ENCODE measurements at regions not wholly inside any gene's neighbourhood (a gene's known extent, or its start where the extent isn't known, plus 50 kb on each side); places are given as distances from the start of the nearest gene placed in this dataset.

GRCh38 chr22:49655168-49655812 is 172.4 kb downstream of the BRD1 start:
- H3K9me3 ChIP-seq = no peaks in the 10 kb centered on the region
- H3K36me3 ChIP-seq = no peaks in the 10 kb centered on the region
- ATAC-seq (ENCODE audit: insufficient number of reproducible peaks, low FRiP score, low read depth) (no peak), DNase-seq (ENCODE audit: low spot score) (no peak)
- no peaks in the 10 kb centered on the region for H3K4me1 ChIP-seq (ENCODE audit: control insufficient read depth in 1 of 2, low read depth in 2 of 2)
- TF ChIP-seq CTCF (IDR thresholded peaks at IDR 0.05) = no peak
- H3K4me3 ChIP-seq = no peak overlapping the region
- no peak overlapping the region for H3K27ac ChIP-seq
- no peaks in the 10 kb centered on the region for H3K27me3 ChIP-seq (replicated peaks; ENCODE audit: insufficient read depth)

DNA sequence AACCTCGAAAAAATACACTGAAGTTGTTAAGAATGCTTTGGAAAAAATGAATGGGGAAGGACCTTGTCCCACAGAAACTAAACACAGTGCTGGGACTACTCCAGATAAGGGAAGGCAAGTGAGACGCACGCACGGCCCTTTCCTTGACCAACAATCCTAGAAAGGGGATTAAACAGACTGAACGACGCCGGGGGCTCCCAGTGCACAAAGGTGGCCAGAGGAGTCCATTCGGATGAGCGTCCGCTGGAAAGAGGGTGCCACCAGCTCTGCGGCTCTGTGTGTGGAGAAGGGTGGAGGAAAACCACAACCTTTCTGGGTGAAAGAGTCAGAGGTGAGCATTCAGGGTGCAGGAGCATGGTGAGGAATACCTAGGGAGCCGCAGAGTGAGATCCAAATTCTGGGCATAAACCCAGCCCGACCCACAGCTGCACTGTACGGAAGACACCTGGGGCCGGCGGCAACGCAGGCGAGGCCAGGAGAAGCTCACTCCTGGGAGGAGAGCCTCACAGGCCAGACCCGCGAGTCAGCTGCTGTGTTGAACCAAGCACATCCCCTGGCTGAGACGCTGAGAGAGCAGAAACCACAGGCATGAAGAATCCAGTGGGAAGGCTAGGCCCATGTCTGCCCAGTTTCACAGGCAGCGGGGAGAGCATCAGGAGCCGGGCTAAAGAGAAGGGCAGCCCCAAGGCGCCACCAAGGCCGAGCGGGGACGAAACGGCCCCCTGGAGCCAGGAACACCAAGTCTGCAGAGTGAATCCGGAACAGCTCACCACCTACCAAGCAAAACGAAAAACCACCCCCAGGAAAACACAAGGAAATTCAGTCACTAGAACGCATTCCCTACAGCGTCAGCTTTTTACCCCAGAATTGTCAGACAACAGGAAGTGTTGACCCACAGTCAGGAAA is 177.1 kb downstream of the BRD1 start:
- no peak for TF ChIP-seq CTCF (IDR thresholded peaks at IDR 0.05)
- Histone ChIP-seq H3K27ac (no peak overlapping the region), H3K9me3 (no peaks in the 10 kb centered on the region), H3K36me3 (no peaks in the 10 kb centered on the region), H3K4me3 (no peak overlapping the region), H3K4me1 (ENCODE audit: control insufficient read depth in 1 of 2, low read depth in 2 of 2) (no peaks in the 10 kb centered on the region), H3K27me3 (replicated peaks; ENCODE audit: insufficient read depth) (no peaks in the 10 kb centered on the region)
- DNase-seq (ENCODE audit: low spot score) (no peak), ATAC-seq (ENCODE audit: insufficient number of reproducible peaks, low FRiP score, low read depth) (no peak)

- DNase-seq (ENCODE audit: low spot score) = no peak
- no peaks in the 10 kb centered on the region for H3K36me3 ChIP-seq
- H3K9me3 ChIP-seq = no peaks in the 10 kb centered on the region
- ATAC-seq (ENCODE audit: insufficient number of reproducible peaks, low FRiP score, low read depth) = no peak
- TF ChIP-seq CTCF (IDR thresholded peaks at IDR 0.05) = no peak
- H3K4me1 ChIP-seq (ENCODE audit: control insufficient read depth in 1 of 2, low read depth in 2 of 2) = no peaks in the 10 kb centered on the region
- H3K4me3 ChIP-seq = no peak overlapping the region
- H3K27me3 ChIP-seq (replicated peaks; ENCODE audit: insufficient read depth) = no peaks in the 10 kb centered on the region
- H3K27ac ChIP-seq = no peak overlapping the region
Observed at GRCh38 chr22:49649166-49650068, 178.3 kb downstream of the BRD1 start.

- no peak overlapping the region for H3K4me3 ChIP-seq
- no peak for DNase-seq (ENCODE audit: low spot score)
- H3K9me3 ChIP-seq = no peaks in the 10 kb centered on the region
- ATAC-seq (ENCODE audit: insufficient number of reproducible peaks, low FRiP score, low read depth) = no peak
- no peaks in the 10 kb centered on the region for H3K36me3 ChIP-seq
- H3K27ac ChIP-seq = no peak overlapping the region
- H3K4me1 ChIP-seq (ENCODE audit: control insufficient read depth in 1 of 2, low read depth in 2 of 2) = no peaks in the 10 kb centered on the region
- H3K27me3 ChIP-seq (replicated peaks; ENCODE audit: insufficient read depth) = no peaks in the 10 kb centered on the region
- no peak for TF ChIP-seq CTCF (IDR thresholded peaks at IDR 0.05)
Observed at GRCh38 chr22:49648053-49648452, 179.6 kb downstream of the BRD1 start.

DNA sequence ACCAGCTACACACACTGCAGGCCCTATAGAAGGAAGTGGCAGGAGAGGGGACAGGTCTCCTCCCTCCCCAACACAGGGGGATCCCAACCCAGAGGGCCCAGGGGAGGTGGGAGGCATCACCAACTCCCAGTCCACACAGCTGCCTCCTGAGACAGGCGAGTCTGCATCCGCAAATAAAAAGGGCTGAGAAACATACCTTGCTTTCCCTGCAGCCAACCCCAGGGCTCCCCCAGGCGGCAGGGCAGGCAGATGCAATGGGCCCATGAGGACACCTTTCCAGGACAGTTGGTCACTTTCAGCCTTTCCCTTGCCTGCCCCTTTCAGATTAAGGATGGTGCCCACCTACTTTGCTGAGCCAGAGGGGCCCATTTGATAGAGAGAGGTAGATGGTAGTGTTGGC is 180.0 kb downstream of the BRD1 start:
- Histone ChIP-seq H3K27ac (no peak overlapping the region), H3K36me3 (no peaks in the 10 kb centered on the region), H3K4me3 (no peak overlapping the region), H3K9me3 (no peaks in the 10 kb centered on the region), H3K4me1 (ENCODE audit: control insufficient read depth in 1 of 2, low read depth in 2 of 2) (no peaks in the 10 kb centered on the region), H3K27me3 (replicated peaks; ENCODE audit: insufficient read depth) (no peaks in the 10 kb centered on the region)
- no peak for DNase-seq (ENCODE audit: low spot score)
- no peak for ATAC-seq (ENCODE audit: insufficient number of reproducible peaks, low FRiP score, low read depth)
- no peak for TF ChIP-seq CTCF (IDR thresholded peaks at IDR 0.05)
